ENCODE measurements at regions not wholly inside any gene's neighbourhood (a gene's known extent, or its start where the extent isn't known, plus 50 kb on each side); places are given as distances from the start of the nearest gene placed in this dataset.
"Not testable (repeated sequence)": the region's sequence is repeated elsewhere in the genome, so short reads cannot be mapped to it uniquely, and the experiment has no call there.

GRCh38 chr6:101163611-101164010 is 229.9 kb upstream of the GRIK2 start:
- H3K27me3 ChIP-seq (ENCODE audit: control insufficient read depth in 4 of 4, insufficient read depth in 4 of 4, low read length in 3 of 4): peaks cover 0 to 2% (median 0%) of the 10 kb centered on the region in 4 donors
- no peak overlapping the region for H3K9ac ChIP-seq (ENCODE audit: low read depth in 1 of 2, low read length in 2 of 2)
- no peaks in the 10 kb centered on the region for H3K4me1 ChIP-seq (ENCODE audit: control insufficient read depth in 4 of 4, insufficient read depth in 4 of 4, low read length in 3 of 4)
- DNase-seq (ENCODE audit: low spot score): no peak
- no peak overlapping the region for H3K4me3 ChIP-seq (ENCODE audit: low read depth in 1 of 3, low read length in 3 of 3)
- WGBS: 49% methylated on average over 3 of the region's 3 CpGs
- no peaks in the 10 kb centered on the region for H3K36me3 ChIP-seq (ENCODE audit: control insufficient read depth in 4 of 4, insufficient read depth in 3 of 4, low read depth in 1 of 4, low read length in 3 of 4)
- peaks cover 0 to 3% (median 0%) of the 10 kb centered on the region in 4 donors for H3K9me3 ChIP-seq (ENCODE audit: control insufficient read depth in 4 of 4, low read length in 3 of 4)
- no peak overlapping the region for H3K27ac ChIP-seq (ENCODE audit: low read depth in 1 of 2, low read length in 2 of 2)
- TF ChIP-seq HNF4A (conservative IDR thresholded peaks at IDR 0.05) (no peak), ATF3 (IDR thresholded peaks at IDR 0.05) (no peak)

GRCh38 chr6:101167638-101168037 is 225.9 kb upstream of the GRIK2 start:
- H3K4me1 ChIP-seq (ENCODE audit: control insufficient read depth in 4 of 4, insufficient read depth in 4 of 4, low read length in 3 of 4): no peaks in the 10 kb centered on the region
- WGBS: 90% methylated on average over 14 of the region's 14 CpGs
- no peak overlapping the region for H3K9ac ChIP-seq (ENCODE audit: low read depth in 1 of 2, low read length in 2 of 2)
- H3K4me3 ChIP-seq (ENCODE audit: low read depth in 1 of 3, low read length in 3 of 3): no peak overlapping the region
- H3K27me3 ChIP-seq (ENCODE audit: control insufficient read depth in 4 of 4, insufficient read depth in 4 of 4, low read length in 3 of 4): no peaks in the 10 kb centered on the region
- TF ChIP-seq GABPA (IDR thresholded peaks at IDR 0.05 in 1 of 2, conservative IDR thresholded peaks at IDR 0.05 in 1 of 2) (no peak), FOXA1 (IDR thresholded peaks at IDR 0.05) (no peak), REST (IDR thresholded peaks at IDR 0.05) (no peak), ATF3 (IDR thresholded peaks at IDR 0.05) (no peak), HNF4A (conservative IDR thresholded peaks at IDR 0.05) (no peak)
- TF ChIP-seq, protein P1, sequence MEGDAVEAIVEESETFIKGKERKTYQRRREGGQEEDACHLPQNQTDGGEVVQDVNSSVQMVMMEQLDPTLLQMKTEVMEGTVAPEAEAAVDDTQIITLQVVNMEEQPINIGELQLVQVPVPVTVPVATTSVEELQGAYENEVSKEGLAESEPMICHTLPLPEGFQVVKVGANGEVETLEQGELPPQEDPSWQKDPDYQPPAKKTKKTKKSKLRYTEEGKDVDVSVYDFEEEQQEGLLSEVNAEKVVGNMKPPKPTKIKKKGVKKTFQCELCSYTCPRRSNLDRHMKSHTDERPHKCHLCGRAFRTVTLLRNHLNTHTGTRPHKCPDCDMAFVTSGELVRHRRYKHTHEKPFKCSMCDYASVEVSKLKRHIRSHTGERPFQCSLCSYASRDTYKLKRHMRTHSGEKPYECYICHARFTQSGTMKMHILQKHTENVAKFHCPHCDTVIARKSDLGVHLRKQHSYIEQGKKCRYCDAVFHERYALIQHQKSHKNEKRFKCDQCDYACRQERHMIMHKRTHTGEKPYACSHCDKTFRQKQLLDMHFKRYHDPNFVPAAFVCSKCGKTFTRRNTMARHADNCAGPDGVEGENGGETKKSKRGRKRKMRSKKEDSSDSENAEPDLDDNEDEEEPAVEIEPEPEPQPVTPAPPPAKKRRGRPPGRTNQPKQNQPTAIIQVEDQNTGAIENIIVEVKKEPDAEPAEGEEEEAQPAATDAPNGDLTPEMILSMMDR (IDR thresholded peaks at IDR 0.05; ENCODE audit: low read depth, low read length, missing input control): no peak
- no peaks in the 10 kb centered on the region for H3K36me3 ChIP-seq (ENCODE audit: control insufficient read depth in 4 of 4, insufficient read depth in 3 of 4, low read depth in 1 of 4, low read length in 3 of 4)
- no peak overlapping the region for H3K27ac ChIP-seq (ENCODE audit: low read depth in 1 of 2, low read length in 2 of 2)
- DNase-seq (ENCODE audit: low spot score): no peak
- H3K9me3 ChIP-seq (ENCODE audit: control insufficient read depth in 4 of 4, low read length in 3 of 4): peaks cover 0 to 9% (median 1%) of the 10 kb centered on the region in 4 donors

- H3K27ac ChIP-seq (ENCODE audit: low read depth in 1 of 2, low read length in 2 of 2); H3K27me3 ChIP-seq (ENCODE audit: control insufficient read depth in 4 of 4, insufficient read depth in 4 of 4, low read length in 3 of 4); H3K4me3 ChIP-seq (ENCODE audit: low read depth in 1 of 3, low read length in 3 of 3); H3K36me3 ChIP-seq (ENCODE audit: control insufficient read depth in 4 of 4, insufficient read depth in 3 of 4, low read depth in 1 of 4, low read length in 3 of 4); DNase-seq (ENCODE audit: low spot score); H3K9me3 ChIP-seq (ENCODE audit: control insufficient read depth in 4 of 4, low read length in 3 of 4); H3K9ac ChIP-seq (ENCODE audit: low read depth in 1 of 2, low read length in 2 of 2); H3K4me1 ChIP-seq (ENCODE audit: control insufficient read depth in 4 of 4, insufficient read depth in 4 of 4, low read length in 3 of 4): not testable (repeated sequence)
- 87% methylated on average over 4 of the region's 4 CpGs for WGBS
Measured at GRCh38 chr6:101171049-101171448, 222.5 kb upstream of the GRIK2 start.
